ENCODE measurements at regions not wholly inside any gene's neighbourhood (a gene's known extent, or its start where the extent isn't known, plus 50 kb on each side); places are given as distances from the start of the nearest gene placed in this dataset.

- TF ChIP-seq TEAD4 (IDR thresholded peaks at IDR 0.05; ENCODE audit: borderline replicate concordance, insufficient read depth) (no peak), CHD2 (IDR thresholded peaks at IDR 0.05; ENCODE audit: low read length, partially characterized antibody) (peak; percentile 45), EP300 (IDR thresholded peaks at IDR 0.05; ENCODE audit: borderline replicate concordance in 1 of 2, low read depth in 1 of 2, low read length in 1 of 2) (peak; percentile 63 to 81; a peak in 3 of 4 replicates)
Observed at GRCh38 chr1:220370041-220370700, 97.9 kb upstream of the RAB3GAP2 start.
